Stimulated activated CD4-positive, alpha-beta T cell treated with anti-CD3 and anti-CD28 coated beads, Interleukin-2, amount 100 ng/mL, for 48 hours (primary cell): ENCODE measurements at regions not wholly inside any gene's neighbourhood (a gene's known extent, or its start where the extent isn't known, plus 50 kb on each side); places are given as distances from the start of the nearest gene placed in this dataset.

Source experiments
- DNase-seq, 2 donors: peaks; one replicate each; pipeline ENCODE4 v3.0.0-alpha.2; 2020

GRCh38 chr1:87834151-87834550 is 505.5 kb downstream of the LMO4 start:
- DNase-seq, result no peak

GRCh38 chr1:87834941-87835340 is 506.3 kb downstream of the LMO4 start:
- DNase-seq, result no peak

GRCh38 chr1:87840767-87841166 is 512.1 kb downstream of the LMO4 start:
- no peak for DNase-seq

GRCh38 chr1:87841332-87841731 is 512.7 kb downstream of the LMO4 start:
- no peak for DNase-seq

- DNase-seq, result no peak
These were observed 513.5 kb downstream of the LMO4 start for GRCh38 chr1:87842156-87842555.

- no peak for DNase-seq
These were observed 515.6 kb downstream of the LMO4 start for GRCh38 chr1:87844251-87844650.

- DNase-seq, result no peak
These were observed 522.8 kb downstream of the LMO4 start for GRCh38 chr1:87851490-87851889.

GRCh38 chr1:87852410-87853161 is 523.9 kb downstream of the LMO4 start:
- no peak for DNase-seq

GRCh38 chr1:87853576-87854351 is 525.1 kb downstream of the LMO4 start:
- DNase-seq, result no peak

GRCh38 chr1:87863317-87863716 is 534.6 kb downstream of the LMO4 start:
- no peak for DNase-seq

GRCh38 chr1:87864676-87865075 is 536.0 kb downstream of the LMO4 start:
- DNase-seq, result no peak

GRCh38 chr1:87866416-87866815 is 537.7 kb downstream of the LMO4 start:
- DNase-seq, result no peak

GRCh38 chr1:87867626-87868025 is 538.9 kb downstream of the LMO4 start:
- no peak for DNase-seq

GRCh38 chr1:87869567-87869966 is 540.9 kb downstream of the LMO4 start:
- DNase-seq, result no peak

- DNase-seq, result no peak
These were observed 543.5 kb downstream of the LMO4 start for GRCh38 chr1:87872189-87872588.

- no peak for DNase-seq
These were observed 544.0 kb downstream of the LMO4 start for GRCh38 chr1:87872692-87873091.

GRCh38 chr1:87878873-87879272 is 550.2 kb downstream of the LMO4 start:
- DNase-seq, result no peak

GRCh38 chr1:87880098-87880760 is 551.5 kb downstream of the LMO4 start:
- no peak for DNase-seq

- DNase-seq, result no peak
These were observed 552.1 kb downstream of the LMO4 start for GRCh38 chr1:87880764-87881163.

- DNase-seq, result no peak
These were observed 555.2 kb downstream of the LMO4 start for GRCh38 chr1:87883906-87884305.

GRCh38 chr1:87884581-87884980 is 555.9 kb downstream of the LMO4 start:
- DNase-seq, result no peak

GRCh38 chr1:87885278-87886025 is 556.8 kb downstream of the LMO4 start:
- DNase-seq, result no peak

GRCh38 chr1:87887100-87887499 is 558.4 kb downstream of the LMO4 start:
- DNase-seq, result no peak
